Parathyroid adenoma (tissue), 2 donors: ENCODE measurements at regions not wholly inside any gene's neighbourhood (a gene's known extent, or its start where the extent isn't known, plus 50 kb on each side); places are given as distances from the start of the nearest gene placed in this dataset.

Experiments
- H2AFZ ChIP-seq: fragments of 300-600 bp; sonication (generic); one replicate; pipeline ENCODE4 v1.7.0; 2017; ENCODE audit warnings: antibody characterized with exemption, mild to moderate bottlenecking
- H3K27ac ChIP-seq: fragments of 300-600 bp; sonication (generic); one replicate; pipeline ENCODE4 v1.7.0; 2017
- H3K27me3 ChIP-seq: fragments of 300-600 bp; sonication (generic); one replicate; pipeline ENCODE4 v1.7.0; 2017; ENCODE audit warnings: low read length; ENCODE audit not compliant: control insufficient read depth, insufficient read depth
- H3K36me3 ChIP-seq: fragments of 300-600 bp; sonication (generic); one replicate; pipeline ENCODE4 v1.7.0; 2017; ENCODE audit warnings: low read length; ENCODE audit not compliant: control insufficient read depth, insufficient read depth
- H3K4me1 ChIP-seq: fragments of 300-600 bp; sonication (generic); one replicate; pipeline ENCODE4 v1.7.0; 2017; ENCODE audit warnings: control low read depth
- H3K4me2 ChIP-seq: fragments of 300-600 bp; sonication (generic); one replicate; pipeline ENCODE4 v1.7.0; 2017; ENCODE audit warnings: low read length
- H3K4me3 ChIP-seq: fragments of 300-600 bp; sonication (generic); one replicate; pipeline ENCODE4 v1.7.0; 2017; ENCODE audit warnings: low read depth, low read length
- H3K79me2 ChIP-seq: fragments of 300-600 bp; sonication (generic); one replicate; pipeline ENCODE4 v1.7.0; 2017; ENCODE audit warnings: control low read depth
- H3K9ac ChIP-seq: fragments of 300-600 bp; sonication (generic); one replicate; pipeline ENCODE4 v1.7.0; 2017; ENCODE audit warnings: mild to moderate bottlenecking
- H3K9me3 ChIP-seq: fragments of 300-600 bp; sonication (generic); one replicate; pipeline ENCODE4 v1.7.0; 2017; ENCODE audit warnings: low read length; ENCODE audit not compliant: control insufficient read depth
- TF ChIP-seq, protein P1 (sequence below): fragments of 300-600 bp; sonication (generic); IDR thresholded peaks from one replicate; pipeline ENCODE4 v1.7.0; 2017; ENCODE audit warnings: antibody characterized with exemption, mild to moderate bottlenecking
- donor health status: primary hyperparathyroidism.

DNA sequence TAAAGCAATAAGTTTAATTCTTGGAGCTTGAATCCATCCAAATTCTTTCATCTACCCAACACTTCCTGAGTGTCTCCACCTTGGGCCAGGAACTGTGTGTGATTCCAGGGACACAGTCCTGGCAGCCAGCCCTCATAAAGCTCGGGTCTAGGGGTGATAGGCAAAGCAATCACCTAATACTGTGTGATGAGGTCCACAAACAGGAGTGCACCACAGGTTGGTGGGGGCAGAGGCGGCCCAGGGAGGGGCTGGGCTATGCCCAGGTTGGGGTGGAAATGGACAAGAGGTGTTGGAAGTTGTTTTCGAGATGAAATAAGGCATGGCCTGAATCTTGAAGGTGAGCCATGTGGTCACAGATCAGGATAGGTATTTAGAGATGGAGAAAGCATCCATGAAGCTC lies 133.9 kb upstream of the PTCH1 start:
- TF ChIP-seq, protein P1, sequence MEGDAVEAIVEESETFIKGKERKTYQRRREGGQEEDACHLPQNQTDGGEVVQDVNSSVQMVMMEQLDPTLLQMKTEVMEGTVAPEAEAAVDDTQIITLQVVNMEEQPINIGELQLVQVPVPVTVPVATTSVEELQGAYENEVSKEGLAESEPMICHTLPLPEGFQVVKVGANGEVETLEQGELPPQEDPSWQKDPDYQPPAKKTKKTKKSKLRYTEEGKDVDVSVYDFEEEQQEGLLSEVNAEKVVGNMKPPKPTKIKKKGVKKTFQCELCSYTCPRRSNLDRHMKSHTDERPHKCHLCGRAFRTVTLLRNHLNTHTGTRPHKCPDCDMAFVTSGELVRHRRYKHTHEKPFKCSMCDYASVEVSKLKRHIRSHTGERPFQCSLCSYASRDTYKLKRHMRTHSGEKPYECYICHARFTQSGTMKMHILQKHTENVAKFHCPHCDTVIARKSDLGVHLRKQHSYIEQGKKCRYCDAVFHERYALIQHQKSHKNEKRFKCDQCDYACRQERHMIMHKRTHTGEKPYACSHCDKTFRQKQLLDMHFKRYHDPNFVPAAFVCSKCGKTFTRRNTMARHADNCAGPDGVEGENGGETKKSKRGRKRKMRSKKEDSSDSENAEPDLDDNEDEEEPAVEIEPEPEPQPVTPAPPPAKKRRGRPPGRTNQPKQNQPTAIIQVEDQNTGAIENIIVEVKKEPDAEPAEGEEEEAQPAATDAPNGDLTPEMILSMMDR = no peak
- H3K36me3 ChIP-seq = no peaks in the 10 kb centered on the region
- H3K4me1 ChIP-seq = no peaks in the 10 kb centered on the region
- H2AFZ ChIP-seq = no peak overlapping the region
- no peak overlapping the region for H3K9ac ChIP-seq
- no peak overlapping the region for H3K4me2 ChIP-seq
- no peak overlapping the region for H3K27ac ChIP-seq
- no peaks in the 10 kb centered on the region for H3K79me2 ChIP-seq
- no peak overlapping the region for H3K4me3 ChIP-seq
- H3K27me3 ChIP-seq = no peaks in the 10 kb centered on the region
- H3K9me3 ChIP-seq = no peaks in the 10 kb centered on the region

DNA sequence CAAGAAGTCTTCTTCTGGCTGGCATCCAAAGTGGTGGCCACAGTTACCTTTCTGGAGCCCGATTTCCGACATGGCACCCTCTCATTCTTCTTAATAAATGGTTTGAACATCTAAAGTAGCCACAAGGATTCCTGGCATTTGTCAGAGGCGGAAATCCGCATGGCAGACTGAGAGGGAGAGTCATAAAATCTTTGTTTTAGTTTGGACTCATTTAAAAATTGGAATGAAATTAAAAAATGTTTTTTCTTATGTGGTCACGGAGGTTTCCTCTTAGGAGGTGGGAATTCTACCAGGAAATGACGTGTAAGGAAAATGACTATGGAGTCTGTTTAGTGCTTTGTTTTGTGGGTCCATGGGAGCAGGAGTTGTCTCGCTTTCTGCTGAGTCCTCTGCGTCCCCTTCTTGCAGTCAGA lies 133.0 kb upstream of the PTCH1 start:
- Histone ChIP-seq H3K4me2 (no peak overlapping the region), H3K79me2 (no peaks in the 10 kb centered on the region), H2AFZ (no peak overlapping the region), H3K4me1 (no peaks in the 10 kb centered on the region), H3K27ac (no peak overlapping the region), H3K9ac (no peak overlapping the region), H3K27me3 (no peaks in the 10 kb centered on the region), H3K9me3 (no peaks in the 10 kb centered on the region), H3K4me3 (no peak overlapping the region), H3K36me3 (no peaks in the 10 kb centered on the region)
- TF ChIP-seq, protein P1 = no peak

GRCh38 chr9:95648225-95648624 lies 131.5 kb upstream of the PTCH1 start:
- no peaks in the 10 kb centered on the region for H3K27me3 ChIP-seq
- H3K4me1 ChIP-seq = no peaks in the 10 kb centered on the region
- TF ChIP-seq, protein P1 = no peak

GRCh38 chr9:95645992-95646391 lies 129.2 kb upstream of the PTCH1 start:
- no peaks in the 10 kb centered on the region for H3K27me3 ChIP-seq
- H2AFZ ChIP-seq = no peak overlapping the region
- TF ChIP-seq, protein P1 = no peak
- H3K27ac ChIP-seq = no peak overlapping the region
- H3K79me2 ChIP-seq = no peaks in the 10 kb centered on the region
- H3K4me1 ChIP-seq = no peaks in the 10 kb centered on the region
- no peak overlapping the region for H3K4me2 ChIP-seq
- no peak overlapping the region for H3K9ac ChIP-seq
- no peaks in the 10 kb centered on the region for H3K9me3 ChIP-seq
- no peaks in the 10 kb centered on the region for H3K36me3 ChIP-seq
- no peak overlapping the region for H3K4me3 ChIP-seq

More at GRCh38 chr9:95648225-95648624, 131.5 kb upstream of the PTCH1 start:
- Histone ChIP-seq H2AFZ (no peak overlapping the region), H3K36me3 (no peaks in the 10 kb centered on the region), H3K4me3 (no peak overlapping the region), H3K27ac (no peak overlapping the region), H3K9ac (no peak overlapping the region), H3K9me3 (no peaks in the 10 kb centered on the region), H3K79me2 (no peaks in the 10 kb centered on the region), H3K4me2 (no peak overlapping the region)

DNA sequence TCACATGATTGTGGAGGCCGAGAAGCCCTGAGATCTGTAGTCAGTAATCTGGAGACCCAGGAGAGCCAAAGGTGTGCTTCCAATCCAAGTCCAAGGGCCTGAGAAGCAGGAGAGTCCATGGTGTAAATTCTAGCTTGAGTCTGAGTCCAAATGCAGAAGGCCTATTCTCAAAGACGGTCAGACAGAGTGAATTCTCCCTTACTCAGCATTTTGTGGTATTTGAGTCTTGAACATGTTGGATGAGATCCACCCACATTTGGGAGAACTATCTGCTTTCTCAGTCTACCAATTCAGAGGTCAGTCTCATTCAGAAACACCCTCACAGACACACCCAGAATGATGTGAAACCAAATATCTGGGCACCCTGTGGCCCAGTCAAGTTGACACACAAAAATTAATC lies 128.8 kb upstream of the PTCH1 start:
- Histone ChIP-seq H3K4me1 (no peaks in the 10 kb centered on the region), H3K4me3 (no peak overlapping the region), H3K79me2 (no peaks in the 10 kb centered on the region), H3K27me3 (no peaks in the 10 kb centered on the region), H3K9me3 (no peaks in the 10 kb centered on the region), H3K27ac (no peak overlapping the region), H2AFZ (no peak overlapping the region), H3K36me3 (no peaks in the 10 kb centered on the region), H3K9ac (no peak overlapping the region), H3K4me2 (no peak overlapping the region)
- TF ChIP-seq, protein P1 = no peak
